ENCODE measurements at regions not wholly inside any gene's neighbourhood (a gene's known extent, or its start where the extent isn't known, plus 50 kb on each side); places are given as distances from the start of the nearest gene placed in this dataset.

GRCh38 chr1:244941121-244941520, 76.8 kb upstream of the HNRNPU start:
- TF ChIP-seq EZH2 (IDR thresholded peaks at IDR 0.05) (no peak), POLR2AphosphoS5 (IDR thresholded peaks at IDR 0.05; ENCODE audit: borderline replicate concordance, low read depth, low read length) (no peak), FOXP2 (optimal IDR thresholded peaks at IDR 0.05; ENCODE audit: control extremely low read depth, extremely low read length, insufficient read depth) (no peak)

All from SK-N-MC (cell line).